ENCODE measurements at regions not wholly inside any gene's neighbourhood (a gene's known extent, or its start where the extent isn't known, plus 50 kb on each side); places are given as distances from the start of the nearest gene placed in this dataset.

- H3K36me3 ChIP-seq (ENCODE audit: control insufficient read depth in 2 of 2, extremely low read depth in 1 of 2, insufficient read depth in 2 of 2, low read length in 2 of 2): no peaks in the 10 kb centered on the region
- intact Hi-C loops (cut with micrococcal nuclease): no loop called here
- H3K4me2 ChIP-seq (ENCODE audit: insufficient read depth, low read length): no peak overlapping the region
- H4K20me1 ChIP-seq (replicated peaks; ENCODE audit: control insufficient read depth, extremely low read depth, insufficient read depth, low read length): no peaks in the 10 kb centered on the region
- dilution Hi-C loops (cut with MboI; ENCODE audit: extremely low pct_ligation_motif_present, low sequenced_read_pairs): no loop called here
- ChIA-PET CTCF (no interaction called here), POLR2A (no interaction called here)
- no peak overlapping the region for H3K4me3 ChIP-seq (replicated peaks in 1 of 3; ENCODE audit: insufficient read depth in 1 of 3, low read depth in 1 of 3, low read length in 3 of 3)
- no peaks in the 10 kb centered on the region for H3K79me2 ChIP-seq (ENCODE audit: control insufficient read depth, insufficient read depth, low read length)
- H3K9me1 ChIP-seq (replicated peaks; ENCODE audit: control insufficient read depth, extremely low read depth, insufficient read depth, low read length): no peaks in the 10 kb centered on the region
- H3K27me3 ChIP-seq (ENCODE audit: control insufficient read depth in 2 of 2, insufficient read depth in 2 of 2, low read length in 2 of 2): no peaks in the 10 kb centered on the region
- H3K9ac ChIP-seq (replicated peaks; ENCODE audit: extremely low read depth, insufficient read depth, low read length): no peak overlapping the region
- H3K9me3 ChIP-seq (replicated peaks; ENCODE audit: control insufficient read depth, insufficient read depth, low read length): peaks cover 6% of the 10 kb centered on the region
- no peak for FAIRE-seq
- H3K4me1 ChIP-seq (ENCODE audit: control insufficient read depth, extremely low read depth, insufficient read depth, low read length): no peaks in the 10 kb centered on the region
- H3K27ac ChIP-seq (ENCODE audit: insufficient read depth, low read depth, low read length): no peak overlapping the region
- no peak for DNase-seq (ENCODE audit: low read depth, low spot score)
- TF ChIP-seq GATA2 (IDR thresholded peaks at IDR 0.05; ENCODE audit: insufficient read depth, insufficient read length, low read depth, low read length): no peak
- TF ChIP-seq CTCF (IDR thresholded peaks at IDR 0.05; ENCODE audit: extremely low read depth in 1 of 2, insufficient read depth in 1 of 2, low read depth in 1 of 2, low read length in 2 of 2): no peak
- TF ChIP-seq JUN (IDR thresholded peaks at IDR 0.05; ENCODE audit: borderline replicate concordance, insufficient read depth, insufficient read length, low read depth): no peak
- H2AFZ ChIP-seq (ENCODE audit: low read depth, low read length): no peak overlapping the region
- no TSS peak for BruUV-seq (replicated peaks)
These were observed 411.4 kb upstream of the SOX9 start for GRCh38 chr17:71709271-71709890.

- ChIA-PET CTCF (no interaction called here), POLR2A (no interaction called here)
- Histone ChIP-seq H3K9me1 (replicated peaks; ENCODE audit: control insufficient read depth, extremely low read depth, insufficient read depth, low read length) (no peaks in the 10 kb centered on the region), H4K20me1 (replicated peaks; ENCODE audit: control insufficient read depth, extremely low read depth, insufficient read depth, low read length) (no peaks in the 10 kb centered on the region), H3K27me3 (ENCODE audit: control insufficient read depth in 2 of 2, insufficient read depth in 2 of 2, low read length in 2 of 2) (no peaks in the 10 kb centered on the region), H3K27ac (ENCODE audit: insufficient read depth, low read depth, low read length) (no peak overlapping the region), H3K9me3 (replicated peaks; ENCODE audit: control insufficient read depth, insufficient read depth, low read length) (peaks cover 6% of the 10 kb centered on the region), H2AFZ (ENCODE audit: low read depth, low read length) (no peak overlapping the region), H3K4me2 (ENCODE audit: insufficient read depth, low read length) (no peak overlapping the region), H3K79me2 (ENCODE audit: control insufficient read depth, insufficient read depth, low read length) (no peaks in the 10 kb centered on the region), H3K36me3 (ENCODE audit: control insufficient read depth in 2 of 2, extremely low read depth in 1 of 2, insufficient read depth in 2 of 2, low read length in 2 of 2) (no peaks in the 10 kb centered on the region), H3K4me1 (ENCODE audit: control insufficient read depth, extremely low read depth, insufficient read depth, low read length) (no peaks in the 10 kb centered on the region), H3K4me3 (replicated peaks in 1 of 3; ENCODE audit: insufficient read depth in 1 of 3, low read depth in 1 of 3, low read length in 3 of 3) (no peak overlapping the region), H3K9ac (replicated peaks; ENCODE audit: extremely low read depth, insufficient read depth, low read length) (no peak overlapping the region)
- intact Hi-C loops (cut with micrococcal nuclease): no loop called here
- no peak for DNase-seq (ENCODE audit: low read depth, low spot score)
- dilution Hi-C loops (cut with MboI; ENCODE audit: extremely low pct_ligation_motif_present, low sequenced_read_pairs): no loop called here
- no TSS peak for BruUV-seq (replicated peaks)
- FAIRE-seq: no peak
- TF ChIP-seq POLR2AphosphoS5 (IDR thresholded peaks at IDR 0.05; ENCODE audit: insufficient read depth, low read depth, low read length): no peak
- no peak for TF ChIP-seq MYC (IDR thresholded peaks at IDR 0.05; ENCODE audit: low read depth, low read length)
- no peak for TF ChIP-seq FOS (IDR thresholded peaks at IDR 0.05; ENCODE audit: borderline replicate concordance, insufficient read depth, low read length)
- TF ChIP-seq CTCF (IDR thresholded peaks at IDR 0.05; ENCODE audit: extremely low read depth in 1 of 2, insufficient read depth in 1 of 2, low read depth in 1 of 2, low read length in 2 of 2): no peak
- no peak for TF ChIP-seq MAX (IDR thresholded peaks at IDR 0.05; ENCODE audit: insufficient read depth, insufficient read length)
- no peak for TF ChIP-seq JUN (IDR thresholded peaks at IDR 0.05; ENCODE audit: borderline replicate concordance, insufficient read depth, insufficient read length, low read depth)
- no peak for TF ChIP-seq POLR2A (IDR thresholded peaks at IDR 0.05; ENCODE audit: low read depth, low read length)
- TF ChIP-seq GATA2 (IDR thresholded peaks at IDR 0.05; ENCODE audit: insufficient read depth, insufficient read length, low read depth, low read length): no peak
- TF ChIP-seq EZH2 (IDR thresholded peaks at IDR 0.05; ENCODE audit: borderline replicate concordance, low read depth, low read length, severe bottlenecking): no peak
These were observed 410.9 kb upstream of the SOX9 start for GRCh38 chr17:71709946-71710345.

All from endothelial cell of umbilical vein (primary cell).